ENCODE measurements at regions not wholly inside any gene's neighbourhood (a gene's known extent, or its start where the extent isn't known, plus 50 kb on each side); places are given as distances from the start of the nearest gene placed in this dataset.
"Not testable (repeated sequence)": the region's sequence is repeated elsewhere in the genome, so short reads cannot be mapped to it uniquely, and the experiment has no call there.

- DNase-seq = no peak
Observed at GRCh38 chr12:89872922-89873630, 164.4 kb upstream of the ATP2B1 start.

- no peak for DNase-seq
Observed at GRCh38 chr12:89870413-89871184, 162.0 kb upstream of the ATP2B1 start.

- not testable (repeated sequence) for DNase-seq
Observed at GRCh38 chr12:89867611-89868010, 159.0 kb upstream of the ATP2B1 start.

- no peak for DNase-seq
Observed at GRCh38 chr12:89864411-89864810, 155.8 kb upstream of the ATP2B1 start.

GRCh38 chr12:89863968-89864367 is 155.3 kb upstream of the ATP2B1 start:
- DNase-seq = no peak

- no peak for DNase-seq
Observed at GRCh38 chr12:89863493-89863938, 154.9 kb upstream of the ATP2B1 start.

- DNase-seq = no peak
Observed at GRCh38 chr12:89862511-89863445, 154.1 kb upstream of the ATP2B1 start.

- DNase-seq = no peak
Observed at GRCh38 chr12:89861086-89861485, 152.4 kb upstream of the ATP2B1 start.

GRCh38 chr12:89859508-89860220 is 151.0 kb upstream of the ATP2B1 start:
- DNase-seq = no peak

GRCh38 chr12:89858718-89859117 is 150.1 kb upstream of the ATP2B1 start:
- no peak for DNase-seq

GRCh38 chr12:89857652-89858274 is 149.1 kb upstream of the ATP2B1 start:
- DNase-seq = no peak

- DNase-seq = no peak
Observed at GRCh38 chr12:89856431-89856830, 147.8 kb upstream of the ATP2B1 start.

- no peak for DNase-seq
Observed at GRCh38 chr12:89848732-89849131, 140.1 kb upstream of the ATP2B1 start.

- no peak for DNase-seq
Observed at GRCh38 chr12:89846473-89847055, 137.9 kb upstream of the ATP2B1 start.

GRCh38 chr12:89845767-89846166 is 137.1 kb upstream of the ATP2B1 start:
- DNase-seq = no peak

- DNase-seq = no peak
Observed at GRCh38 chr12:89845366-89845765, 136.7 kb upstream of the ATP2B1 start.

GRCh38 chr12:89844539-89844938 is 135.9 kb upstream of the ATP2B1 start:
- no peak for DNase-seq

GRCh38 chr12:89840162-89840922 is 131.7 kb upstream of the ATP2B1 start:
- no peak for DNase-seq

- DNase-seq = no peak
Observed at GRCh38 chr12:89839444-89839843, 130.8 kb upstream of the ATP2B1 start.

GRCh38 chr12:89838833-89839232 is 130.2 kb upstream of the ATP2B1 start:
- DNase-seq = no peak

GRCh38 chr12:89836026-89836425 is 127.4 kb upstream of the ATP2B1 start:
- no peak for DNase-seq
